OCI-LY1 (cell line): ENCODE measurements at regions not wholly inside any gene's neighbourhood (a gene's known extent, or its start where the extent isn't known, plus 50 kb on each side); places are given as distances from the start of the nearest gene placed in this dataset.

Experiments
- H2AFZ ChIP-seq: fragments of 200-600 bp; sonication (generic), shearing (Covaris generic); 2 replicates; pipeline ENCODE4 v1.6.0; 2014; ENCODE audit warnings: antibody characterized with exemption, mild to moderate bottlenecking, low read length
- H3F3A ChIP-seq: fragments of 200-600 bp; sonication (generic), shearing (Covaris generic); 2 replicates; pipeline ENCODE4 v1.6.0; 2014; ENCODE audit warnings: mild to moderate bottlenecking, antibody characterized with exemption, low read length, moderate library complexity; ENCODE audit not compliant: insufficient read depth
- H3K27ac ChIP-seq: fragments of 200-600 bp; sonication (generic); 2 replicates; pipeline ENCODE4 v1.5.1; 2014; ENCODE audit warnings: low read length, mixed run types, mild to moderate bottlenecking, low read depth; ENCODE audit not compliant: poor library complexity, severe bottlenecking
- H3K27me3 ChIP-seq: fragments of 200-600 bp; sonication (generic); 2 replicates; pipeline ENCODE4 v1.6.0; 2014; ENCODE audit warnings: antibody characterized with exemption, mild to moderate bottlenecking, low read length, moderate library complexity; ENCODE audit not compliant: insufficient read depth
- H3K36me3 ChIP-seq: fragments of 200-600 bp; sonication (generic); 2 replicates; pipeline ENCODE4 v1.6.1; 2014; ENCODE audit warnings: mild to moderate bottlenecking, antibody characterized with exemption, low read length, moderate library complexity, mixed read lengths; ENCODE audit not compliant: insufficient read depth
- H3K4me1 ChIP-seq: fragments of 200-600 bp; sonication (generic); 2 replicates; pipeline ENCODE4 v1.5.1; 2014; ENCODE audit warnings: mild to moderate bottlenecking, low read length, moderate library complexity; ENCODE audit not compliant: insufficient read depth, severe bottlenecking
- H3K4me2 ChIP-seq: fragments of 200-600 bp; sonication (generic), shearing (Covaris generic); 2 replicates; pipeline ENCODE4 v1.6.1; 2014; ENCODE audit warnings: low read length
- H3K4me3 ChIP-seq: fragments of 200-600 bp; sonication (generic); 2 replicates; pipeline ENCODE4 v1.5.1; 2014; ENCODE audit warnings: low read length, low read depth, mild to moderate bottlenecking, mixed read lengths; ENCODE audit not compliant: poor library complexity, severe bottlenecking
- H3K79me2 ChIP-seq: fragments of 200-600 bp; shearing (Covaris generic); 2 replicates; pipeline ENCODE4 v1.6.1; 2016; ENCODE audit warnings: mixed run types, low read length, mixed read lengths; ENCODE audit not compliant: insufficient read depth
- H3K9ac ChIP-seq: fragments of 200-600 bp; sonication (generic), shearing (Covaris generic); 2 replicates; pipeline ENCODE4 v1.6.1; 2014; ENCODE audit warnings: mild to moderate bottlenecking, low read length, mixed read lengths
- H3K9me2 ChIP-seq: fragments of 200-600 bp; sonication (generic), shearing (Covaris generic); 2 replicates; pipeline ENCODE4 v1.6.1; 2014; ENCODE audit warnings: low read depth, mild to moderate bottlenecking, low read length, mixed read lengths
- H3K9me3 ChIP-seq: fragments of 200-600 bp; shearing (Covaris generic); 2 replicates; pipeline ENCODE4 v1.6.1; 2014; ENCODE audit warnings: low read length, mixed read lengths
- H4K20me1 ChIP-seq: fragments of 200-600 bp; sonication (generic), shearing (Covaris generic); 2 replicates; pipeline ENCODE4 v1.6.0; 2016; ENCODE audit warnings: mild to moderate bottlenecking, low read length; ENCODE audit not compliant: insufficient read depth
- CTCF ChIP-seq: fragments of 200-600 bp; sonication (generic), shearing (Covaris generic); IDR thresholded peaks from 2 replicates; pipeline ENCODE4 v1.5.1; 2017; ENCODE audit warnings: mild to moderate bottlenecking, antibody characterized with exemption, low read length, moderate library complexity, mixed read lengths
- EZH2 ChIP-seq: fragments of 200-600 bp; sonication (generic), shearing (Covaris generic); IDR thresholded peaks from 2 replicates; pipeline ENCODE4 v1.8.0; 2017; ENCODE audit warnings: borderline replicate concordance, mixed run types, mild to moderate bottlenecking, antibody characterized with exemption, low read length, moderate library complexity, mixed read lengths

GRCh38 chr22:48827268-48827846 is 1000.3 kb downstream of the BRD1 start:
- no peaks in the 10 kb centered on the region for H3F3A ChIP-seq
- no peaks in the 10 kb centered on the region for H3K4me1 ChIP-seq
- TF ChIP-seq EZH2 (no peak), CTCF (no peak)
- H3K79me2 ChIP-seq = no peaks in the 10 kb centered on the region
- no peaks in the 10 kb centered on the region for H4K20me1 ChIP-seq
- H3K4me2 ChIP-seq = no peak overlapping the region
- no peaks in the 10 kb centered on the region for H3K36me3 ChIP-seq
- no peak overlapping the region for H2AFZ ChIP-seq
- no peak overlapping the region for H3K4me3 ChIP-seq
- no peaks in the 10 kb centered on the region for H3K9me2 ChIP-seq
- no peak overlapping the region for H3K9ac ChIP-seq
- no peak overlapping the region for H3K27ac ChIP-seq
- peaks cover 3% of the 10 kb centered on the region; the same call in 1 of the 2 replicates for H3K27me3 ChIP-seq
- no peaks in the 10 kb centered on the region for H3K9me3 ChIP-seq

DNA sequence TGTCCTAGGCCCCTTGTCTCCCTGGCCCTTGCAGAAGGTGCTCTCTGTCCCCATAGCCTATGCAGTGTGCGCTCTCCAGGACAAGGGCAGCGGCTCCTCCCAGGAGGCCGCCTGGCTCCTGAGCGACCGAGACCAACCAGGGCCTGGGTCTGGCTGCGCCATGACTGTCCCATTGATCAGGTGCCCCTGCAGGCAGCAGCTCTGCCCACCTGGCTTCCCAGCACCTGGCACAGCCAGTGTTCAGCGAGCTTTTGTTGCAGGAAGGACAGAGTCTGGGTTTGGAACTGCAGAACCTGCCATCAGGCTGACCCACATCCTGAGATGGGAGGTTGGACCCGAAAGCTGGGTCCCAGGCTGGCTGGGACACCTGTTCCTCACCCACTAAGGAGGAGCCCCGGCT is 1001.1 kb downstream of the BRD1 start:
- H3K79me2 ChIP-seq = no peaks in the 10 kb centered on the region
- H3K9me2 ChIP-seq = no peaks in the 10 kb centered on the region
- no peaks in the 10 kb centered on the region for H4K20me1 ChIP-seq
- H3K4me1 ChIP-seq = no peaks in the 10 kb centered on the region
- H3K9me3 ChIP-seq = no peaks in the 10 kb centered on the region
- H3K9ac ChIP-seq = no peak overlapping the region
- no peak overlapping the region for H3K27ac ChIP-seq
- no peak overlapping the region for H3K4me2 ChIP-seq
- no peak overlapping the region for H3K4me3 ChIP-seq
- no peak overlapping the region for H2AFZ ChIP-seq
- peaks cover 3% of the 10 kb centered on the region; the same call in 1 of the 2 replicates for H3K27me3 ChIP-seq
- no peaks in the 10 kb centered on the region for H3F3A ChIP-seq
- H3K36me3 ChIP-seq = no peaks in the 10 kb centered on the region
- no peak for TF ChIP-seq CTCF
- TF ChIP-seq EZH2 = no peak

DNA sequence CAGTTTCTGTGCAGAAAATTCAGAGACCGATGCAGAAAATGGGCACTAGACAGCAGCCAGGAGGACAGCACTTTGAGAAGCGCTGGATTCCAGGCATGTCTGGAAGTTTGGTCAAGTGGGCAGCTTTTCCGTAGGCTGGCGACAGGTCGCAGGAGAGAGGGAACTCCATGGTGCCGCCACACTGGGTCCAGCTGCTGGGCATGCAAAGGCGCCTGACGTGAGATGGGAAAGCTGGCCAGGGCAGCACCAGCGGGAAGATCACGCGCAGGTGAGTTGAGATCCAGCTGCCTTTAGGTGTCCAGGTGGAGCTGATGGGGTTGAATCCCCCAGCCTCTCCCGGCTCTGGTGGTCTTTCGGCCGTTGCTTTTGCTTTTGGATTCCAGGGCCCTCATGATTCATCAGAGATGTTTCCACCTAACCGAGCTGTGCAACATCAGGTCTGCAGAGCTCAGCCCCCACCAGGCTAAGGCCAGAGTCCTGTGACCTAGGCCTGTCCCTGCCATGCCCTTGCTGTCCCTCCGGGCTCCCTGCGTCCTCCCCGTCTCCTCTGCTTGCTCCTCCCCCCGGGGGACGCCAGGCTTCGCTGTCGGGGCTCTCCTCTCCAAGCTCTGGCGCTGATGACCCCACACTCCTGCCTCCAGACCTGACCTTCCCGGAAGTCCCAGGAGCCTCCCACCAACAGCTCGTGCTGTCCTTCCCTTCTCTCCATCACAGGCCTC is 1001.7 kb downstream of the BRD1 start:
- H3K9me2 ChIP-seq = no peaks in the 10 kb centered on the region
- H3K36me3 ChIP-seq = no peaks in the 10 kb centered on the region
- H3K79me2 ChIP-seq = no peaks in the 10 kb centered on the region
- TF ChIP-seq EZH2 = no peak
- TF ChIP-seq CTCF = no peak
- H4K20me1 ChIP-seq = no peaks in the 10 kb centered on the region
- peaks cover 3% of the 10 kb centered on the region; the same call in 1 of the 2 replicates for H3K27me3 ChIP-seq
- no peak overlapping the region for H3K4me2 ChIP-seq
- H3K9ac ChIP-seq = no peak overlapping the region
- H3K27ac ChIP-seq = no peak overlapping the region
- H3K4me3 ChIP-seq = no peak overlapping the region
- no peaks in the 10 kb centered on the region for H3F3A ChIP-seq
- no peak overlapping the region for H2AFZ ChIP-seq
- no peaks in the 10 kb centered on the region for H3K4me1 ChIP-seq
- no peaks in the 10 kb centered on the region for H3K9me3 ChIP-seq
